Esophagus squamous epithelium (tissue), 5 donors: ENCODE measurements at regions not wholly inside any gene's neighbourhood (a gene's known extent, or its start where the extent isn't known, plus 50 kb on each side); places are given as distances from the start of the nearest gene placed in this dataset.

Source experiments
- DNase-seq: peaks from one replicate; lab custom pipeline; 2025; lab: John Stamatoyannopoulos, UW
- H3K27ac ChIP-seq, 4 donors: fragments of 200-600 bp; sonication (generic); one replicate each; pipeline ENCODE4 v1.5.1; 2016 to 2019; ENCODE audit warnings: mild to moderate bottlenecking in 1 of 4
- H3K27me3 ChIP-seq, 4 donors: fragments of 200-600 bp; sonication (generic); 1 replicate in 3 of 4; 2 replicates in 1 of 4; pipeline versions ENCODE4 v1.5.1 to v1.6.0; 2017 to 2021; ENCODE audit warnings: antibody characterized with exemption in 1 of 4
- H3K36me3 ChIP-seq, 3 donors: fragments of 200-600 bp; sonication (generic); one replicate each; pipeline ENCODE4 v1.5.1; 2016 to 2019
- H3K4me1 ChIP-seq, 3 donors: fragments of 200-600 bp; sonication (generic); one replicate each; pipeline ENCODE4 v1.5.1; 2017 to 2019
- H3K4me3 ChIP-seq, 4 donors: fragments of 200-600 bp; sonication (generic); 1 replicate in 3 of 4; 2 replicates in 1 of 4; pipeline ENCODE4 v1.5.1; 2016 to 2019; ENCODE audit warnings: mild to moderate bottlenecking in 2 of 4, moderate library complexity in 1 of 4
- H3K9me3 ChIP-seq, 3 donors: fragments of 200-600 bp; sonication (generic); one replicate each; pipeline ENCODE4 v1.5.1; 2016 to 2019
- POLR2A ChIP-seq, 4 donors: fragments of 450-650 bp; IDR thresholded peaks; one replicate each; pipeline ENCODE4 v1.6.1; 2017; ENCODE audit warnings: antibody characterized with exemption in 4 of 4, mild to moderate bottlenecking in 4 of 4, moderate library complexity in 3 of 4
- WGBS, 2 donors: methylation state at CpG; one replicate each; pipeline ENCODE4 v1.1.5; 2018; 5-methylcytosine and 5-hydroxymethylcytosine counted together
- intact Hi-C: fragments of 100-400 bp; cut with DNase I; formaldehyde crosslinking; loops from one replicate; pipeline ENCODE4 v1.15.0; 2022
- TF ChIP-seq, protein P1 (sequence below), 6 experiments: fragments of 450-650 bp in 4 of 6; fragments of 200-600 bp in 2 of 6; sonication (generic) in 2 of 6; IDR thresholded peaks; one replicate each; pipeline ENCODE4 v1.5.1; 2016 to 2019; ENCODE audit warnings: antibody characterized with exemption in 6 of 6, mild to moderate bottlenecking in 4 of 6, moderate library complexity in 4 of 6
- donor health status: DM: yes; HTN: yes; CAD: no.

DNA sequence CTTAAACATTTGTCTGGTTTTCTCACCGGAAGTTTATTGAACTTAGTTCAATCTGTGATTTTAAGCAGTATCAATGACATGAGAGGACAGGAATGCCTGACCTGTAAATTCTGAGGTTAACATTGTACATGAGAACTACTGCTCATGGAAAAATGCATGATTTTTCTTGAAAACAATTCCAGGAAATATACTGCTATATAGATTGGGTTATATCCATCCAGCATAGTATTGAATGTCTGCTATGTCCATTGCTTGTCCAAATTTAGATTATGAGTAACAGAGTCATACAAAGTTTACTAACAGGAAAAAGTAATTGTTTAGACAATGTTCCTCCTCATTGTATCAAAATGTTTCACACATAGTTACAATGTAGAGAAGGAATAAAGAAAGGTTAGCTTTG lies 606.8 kb downstream of the DACH1 start:
- DNase-seq, result no peak
- Histone ChIP-seq H3K9me3 (no peaks in the 10 kb centered on the region), H3K36me3 (no peaks in the 10 kb centered on the region), H3K4me3 (no peak overlapping the region), H3K27me3 (no peaks in the 10 kb centered on the region), H3K27ac (no peak overlapping the region), H3K4me1 (no peaks in the 10 kb centered on the region)
- intact Hi-C loops, result no loop called here
- TF ChIP-seq, protein P1, sequence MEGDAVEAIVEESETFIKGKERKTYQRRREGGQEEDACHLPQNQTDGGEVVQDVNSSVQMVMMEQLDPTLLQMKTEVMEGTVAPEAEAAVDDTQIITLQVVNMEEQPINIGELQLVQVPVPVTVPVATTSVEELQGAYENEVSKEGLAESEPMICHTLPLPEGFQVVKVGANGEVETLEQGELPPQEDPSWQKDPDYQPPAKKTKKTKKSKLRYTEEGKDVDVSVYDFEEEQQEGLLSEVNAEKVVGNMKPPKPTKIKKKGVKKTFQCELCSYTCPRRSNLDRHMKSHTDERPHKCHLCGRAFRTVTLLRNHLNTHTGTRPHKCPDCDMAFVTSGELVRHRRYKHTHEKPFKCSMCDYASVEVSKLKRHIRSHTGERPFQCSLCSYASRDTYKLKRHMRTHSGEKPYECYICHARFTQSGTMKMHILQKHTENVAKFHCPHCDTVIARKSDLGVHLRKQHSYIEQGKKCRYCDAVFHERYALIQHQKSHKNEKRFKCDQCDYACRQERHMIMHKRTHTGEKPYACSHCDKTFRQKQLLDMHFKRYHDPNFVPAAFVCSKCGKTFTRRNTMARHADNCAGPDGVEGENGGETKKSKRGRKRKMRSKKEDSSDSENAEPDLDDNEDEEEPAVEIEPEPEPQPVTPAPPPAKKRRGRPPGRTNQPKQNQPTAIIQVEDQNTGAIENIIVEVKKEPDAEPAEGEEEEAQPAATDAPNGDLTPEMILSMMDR (IDR thresholded peaks at IDR 0.05), result no peak
- no peak for TF ChIP-seq POLR2A (IDR thresholded peaks at IDR 0.05)
- WGBS, 2 donors, result 77 to 83% methylated on average over 1 of the region's 1 CpG

DNA sequence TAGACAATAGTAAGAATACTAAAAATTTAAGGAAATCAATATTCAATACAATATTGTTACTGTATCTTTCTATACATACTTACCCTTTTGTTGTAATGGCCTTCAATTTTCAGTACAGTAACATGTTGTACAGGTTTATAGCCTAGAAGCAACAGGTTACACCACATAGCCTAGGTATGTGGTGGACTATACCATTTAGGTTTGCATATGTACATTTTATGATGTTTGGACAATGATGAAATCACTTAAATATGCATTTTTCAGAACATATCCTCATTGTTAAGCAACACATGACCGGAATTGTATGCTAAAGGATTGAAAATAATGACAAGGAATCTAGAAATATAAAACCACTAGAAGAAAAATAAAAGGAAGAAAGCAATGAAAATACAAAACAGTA lies 611.4 kb downstream of the DACH1 start:
- Histone ChIP-seq H3K4me3 (no peak overlapping the region), H3K36me3 (no peaks in the 10 kb centered on the region), H3K9me3 (no peaks in the 10 kb centered on the region), H3K27ac (no peak overlapping the region), H3K27me3 (no peaks in the 10 kb centered on the region), H3K4me1 (no peaks in the 10 kb centered on the region)
- intact Hi-C loops, result no loop called here
- TF ChIP-seq POLR2A (IDR thresholded peaks at IDR 0.05), result no peak
- TF ChIP-seq, protein P1 (IDR thresholded peaks at IDR 0.05), result no peak
- no peak for DNase-seq
- 46 to 56% methylated on average over 1 of the region's 1 CpG for WGBS, 2 donors

DNA sequence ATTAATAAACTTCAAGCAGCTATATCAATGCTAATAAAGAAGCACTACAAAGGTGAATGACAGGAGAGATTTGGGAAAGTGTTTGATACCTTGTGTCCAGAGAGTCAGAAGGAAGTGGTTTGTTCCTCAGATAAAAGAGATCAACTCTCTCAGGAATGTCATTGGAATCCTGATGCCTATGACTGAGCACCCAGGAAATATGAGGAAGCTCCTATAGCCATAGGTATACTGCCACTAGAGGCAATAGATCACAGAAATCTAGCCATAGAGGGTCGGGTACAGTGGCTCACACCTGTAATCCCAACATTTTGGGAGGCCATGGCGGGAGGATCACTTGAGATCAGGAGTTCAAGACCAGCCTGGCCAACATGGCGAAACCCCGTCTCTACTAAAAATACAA lies 612.6 kb downstream of the DACH1 start:
- no peak overlapping the region for H3K27ac ChIP-seq
- intact Hi-C loops, result no loop called here
- no peak overlapping the region for H3K4me3 ChIP-seq
- H3K4me1 ChIP-seq, result no peaks in the 10 kb centered on the region
- H3K36me3 ChIP-seq, result no peaks in the 10 kb centered on the region
- 80 to 83% methylated on average over 3 to 4 of the region's 4 CpGs for WGBS, 2 donors
- DNase-seq, result no peak
- no peaks in the 10 kb centered on the region for H3K9me3 ChIP-seq
- no peak for TF ChIP-seq POLR2A (IDR thresholded peaks at IDR 0.05)
- TF ChIP-seq, protein P1 (IDR thresholded peaks at IDR 0.05), result no peak
- H3K27me3 ChIP-seq, result no peaks in the 10 kb centered on the region

DNA sequence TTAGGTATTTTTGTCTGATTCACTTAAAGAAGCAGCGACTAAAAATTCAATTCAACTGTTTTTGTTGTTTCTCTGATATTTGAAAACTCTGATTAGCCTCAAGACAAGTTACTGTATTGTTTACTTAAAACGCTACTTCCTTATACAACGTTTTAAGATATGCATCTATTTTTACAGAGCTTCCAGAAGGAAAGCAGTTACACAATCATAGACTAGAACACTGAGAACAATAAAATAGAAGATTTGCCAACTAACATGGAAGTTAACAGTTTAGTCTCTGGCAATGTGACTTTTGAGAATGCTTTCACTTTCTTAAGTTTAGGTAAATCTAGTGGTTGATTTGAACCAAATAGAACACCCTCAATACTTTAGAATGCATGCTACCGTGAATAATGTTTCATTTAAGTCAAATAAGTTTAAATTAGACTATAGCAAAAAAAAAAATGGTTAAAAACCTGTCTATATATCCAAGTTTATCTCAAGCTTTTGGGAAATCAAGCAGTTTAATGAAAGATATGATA lies 614.8 kb downstream of the DACH1 start:
- no peak overlapping the region for H3K4me3 ChIP-seq
- DNase-seq, result no peak
- TF ChIP-seq, protein P1 (IDR thresholded peaks at IDR 0.05), result no peak
- no peak for TF ChIP-seq POLR2A (IDR thresholded peaks at IDR 0.05)
- 18 to 37% methylated on average over 4 of the region's 4 CpGs for WGBS, 2 donors
- H3K27ac ChIP-seq, result no peak overlapping the region
- no peaks in the 10 kb centered on the region for H3K27me3 ChIP-seq
- H3K9me3 ChIP-seq, result no peaks in the 10 kb centered on the region
- intact Hi-C loops, result no loop called here
- H3K36me3 ChIP-seq, result no peaks in the 10 kb centered on the region
- H3K4me1 ChIP-seq, result no peaks in the 10 kb centered on the region

DNA sequence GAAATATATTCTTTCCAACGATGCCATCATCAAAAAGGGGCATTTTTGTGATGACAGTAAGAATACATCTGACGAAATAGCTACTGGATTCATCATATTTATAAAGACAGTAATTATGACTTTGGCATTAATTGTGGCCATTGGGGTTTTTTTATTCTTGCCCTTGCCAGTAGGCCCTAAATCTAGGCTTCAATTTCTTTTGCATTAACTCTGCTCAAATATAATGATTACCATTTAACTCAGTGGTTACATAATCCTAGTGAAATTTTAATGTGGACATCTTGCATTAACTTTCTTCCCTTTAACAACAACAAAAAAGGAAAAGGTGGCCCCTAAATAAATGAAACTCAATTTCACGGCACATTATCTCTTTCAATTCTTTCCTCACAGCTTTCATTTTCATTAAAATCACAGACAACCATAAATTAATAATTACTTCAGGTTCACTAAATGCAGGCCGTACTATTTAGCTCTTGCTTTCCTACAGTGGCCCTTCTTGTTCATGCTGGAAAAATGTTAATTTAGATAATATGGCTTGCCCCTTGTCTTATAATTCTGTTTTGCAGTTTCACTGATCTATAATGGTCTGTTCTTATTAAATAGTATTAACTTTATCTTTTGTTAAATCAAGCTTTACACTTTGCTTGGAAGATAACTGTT lies 615.6 kb downstream of the DACH1 start:
- intact Hi-C loops, result no loop called here
- TF ChIP-seq POLR2A (IDR thresholded peaks at IDR 0.05), result no peak
- TF ChIP-seq, protein P1 (IDR thresholded peaks at IDR 0.05), result no peak
- no peak for DNase-seq
- H3K27ac ChIP-seq, result no peak overlapping the region
- no peak overlapping the region for H3K4me3 ChIP-seq
- no peaks in the 10 kb centered on the region for H3K4me1 ChIP-seq
- H3K27me3 ChIP-seq, result no peaks in the 10 kb centered on the region
- H3K9me3 ChIP-seq, result no peaks in the 10 kb centered on the region
- WGBS, 2 donors, result 62 to 80% methylated on average over 4 of the region's 4 CpGs
- H3K36me3 ChIP-seq, result no peaks in the 10 kb centered on the region
